Peyer's patch (tissue), 4 donors: ENCODE measurements at regions not wholly inside any gene's neighbourhood (a gene's known extent, or its start where the extent isn't known, plus 50 kb on each side); places are given as distances from the start of the nearest gene placed in this dataset.

Experiments
- DNase-seq, 3 donors: peaks; one replicate each; pipeline ENCODE4 v3.0.0-alpha.2; 2017 to 2019
- H3K27ac ChIP-seq, 4 donors: fragments of 200-600 bp; sonication (generic); one replicate each; pipeline ENCODE4 v1.5.1; 2016 to 2019
- H3K27me3 ChIP-seq, 2 donors: fragments of 200-600 bp; sonication (generic); one replicate each; pipeline ENCODE4 v1.5.1; 2019
- H3K36me3 ChIP-seq, 3 donors: fragments of 200-600 bp; sonication (generic); one replicate each; pipeline ENCODE4 v1.5.1; 2016 to 2019
- H3K4me1 ChIP-seq, 4 donors: fragments of 200-600 bp; sonication (generic); one replicate each; pipeline ENCODE4 v1.5.1; 2016 to 2019
- H3K4me3 ChIP-seq, 4 donors: fragments of 200-600 bp; sonication (generic); 1 replicate in 3 of 4; 2 replicates in 1 of 4; pipeline ENCODE4 v1.5.1; 2016 to 2019; ENCODE audit warnings: mild to moderate bottlenecking in 1 of 4
- H3K9me3 ChIP-seq, 4 donors: fragments of 200-600 bp; sonication (generic); one replicate each; pipeline ENCODE4 v1.5.1; 2016 to 2019; ENCODE audit warnings: mild to moderate bottlenecking in 1 of 4
- POLR2A ChIP-seq, 2 donors: fragments of 450-650 bp; IDR thresholded peaks; one replicate each; pipeline ENCODE4 v1.5.1; 2017; ENCODE audit warnings: antibody characterized with exemption in 2 of 2, mild to moderate bottlenecking in 2 of 2, moderate library complexity in 2 of 2
- TF ChIP-seq, protein P1 (sequence below), 6 experiments: fragments of 450-650 bp in 4 of 6; fragments of 200-600 bp in 2 of 6; sonication (generic) in 1 of 6; IDR thresholded peaks; one replicate each; pipeline ENCODE4 v1.5.1; 2017 to 2019; ENCODE audit warnings: antibody characterized with exemption in 6 of 6, mild to moderate bottlenecking in 3 of 6, moderate library complexity in 1 of 6

DNA sequence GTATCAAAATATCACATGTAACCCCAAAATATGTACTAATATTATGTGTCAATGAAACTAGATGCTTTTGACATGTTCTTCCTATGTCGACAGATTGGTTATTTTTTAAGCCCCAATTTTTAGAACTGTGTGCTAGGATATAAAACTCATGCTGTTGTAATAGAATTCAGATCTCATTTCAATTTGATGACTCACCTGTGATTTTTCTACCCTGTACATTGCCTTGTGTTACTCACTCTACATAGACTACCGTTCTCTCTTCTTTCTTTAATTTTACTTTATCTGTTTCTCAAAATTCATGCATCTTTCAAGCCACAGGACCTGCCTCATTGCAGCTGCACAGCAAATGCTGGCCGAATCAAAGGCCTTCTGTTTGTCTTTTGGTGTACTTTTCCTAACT is 284.5 kb downstream of the MAT2B start:
- no peak for DNase-seq
- Histone ChIP-seq H3K27ac (no peak overlapping the region), H3K4me3 (no peak overlapping the region), H3K27me3 (no peaks in the 10 kb centered on the region), H3K36me3 (no peaks in the 10 kb centered on the region), H3K4me1 (no peaks in the 10 kb centered on the region), H3K9me3 (no peaks in the 10 kb centered on the region)
- TF ChIP-seq, protein P1, sequence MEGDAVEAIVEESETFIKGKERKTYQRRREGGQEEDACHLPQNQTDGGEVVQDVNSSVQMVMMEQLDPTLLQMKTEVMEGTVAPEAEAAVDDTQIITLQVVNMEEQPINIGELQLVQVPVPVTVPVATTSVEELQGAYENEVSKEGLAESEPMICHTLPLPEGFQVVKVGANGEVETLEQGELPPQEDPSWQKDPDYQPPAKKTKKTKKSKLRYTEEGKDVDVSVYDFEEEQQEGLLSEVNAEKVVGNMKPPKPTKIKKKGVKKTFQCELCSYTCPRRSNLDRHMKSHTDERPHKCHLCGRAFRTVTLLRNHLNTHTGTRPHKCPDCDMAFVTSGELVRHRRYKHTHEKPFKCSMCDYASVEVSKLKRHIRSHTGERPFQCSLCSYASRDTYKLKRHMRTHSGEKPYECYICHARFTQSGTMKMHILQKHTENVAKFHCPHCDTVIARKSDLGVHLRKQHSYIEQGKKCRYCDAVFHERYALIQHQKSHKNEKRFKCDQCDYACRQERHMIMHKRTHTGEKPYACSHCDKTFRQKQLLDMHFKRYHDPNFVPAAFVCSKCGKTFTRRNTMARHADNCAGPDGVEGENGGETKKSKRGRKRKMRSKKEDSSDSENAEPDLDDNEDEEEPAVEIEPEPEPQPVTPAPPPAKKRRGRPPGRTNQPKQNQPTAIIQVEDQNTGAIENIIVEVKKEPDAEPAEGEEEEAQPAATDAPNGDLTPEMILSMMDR (IDR thresholded peaks at IDR 0.05): no peak
- no peak for TF ChIP-seq POLR2A (IDR thresholded peaks at IDR 0.05)

DNA sequence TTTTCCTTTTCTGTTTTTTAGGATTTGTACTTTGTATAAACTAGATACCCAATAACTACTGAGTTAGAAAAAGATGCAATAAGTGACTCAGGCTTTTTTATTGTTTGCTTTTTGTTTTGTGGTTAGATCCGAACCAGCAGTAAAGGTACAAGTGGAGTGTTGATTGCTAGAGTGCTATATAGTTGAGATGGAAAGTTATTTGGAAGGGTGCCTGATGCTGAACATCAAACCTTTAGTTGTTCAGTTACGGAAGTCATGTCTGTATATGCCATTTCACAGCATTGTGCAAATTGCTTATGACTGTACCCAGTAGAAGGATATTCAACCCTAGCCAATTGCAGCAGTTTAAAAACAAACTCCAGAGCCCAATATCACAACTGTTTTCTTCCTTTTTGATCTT is 285.1 kb downstream of the MAT2B start:
- Histone ChIP-seq H3K27me3 (no peaks in the 10 kb centered on the region), H3K4me3 (no peak overlapping the region), H3K9me3 (no peaks in the 10 kb centered on the region), H3K4me1 (no peaks in the 10 kb centered on the region), H3K36me3 (no peaks in the 10 kb centered on the region), H3K27ac (no peak overlapping the region)
- TF ChIP-seq POLR2A (IDR thresholded peaks at IDR 0.05): no peak
- TF ChIP-seq, protein P1 (IDR thresholded peaks at IDR 0.05): no peak
- DNase-seq: no peak

DNA sequence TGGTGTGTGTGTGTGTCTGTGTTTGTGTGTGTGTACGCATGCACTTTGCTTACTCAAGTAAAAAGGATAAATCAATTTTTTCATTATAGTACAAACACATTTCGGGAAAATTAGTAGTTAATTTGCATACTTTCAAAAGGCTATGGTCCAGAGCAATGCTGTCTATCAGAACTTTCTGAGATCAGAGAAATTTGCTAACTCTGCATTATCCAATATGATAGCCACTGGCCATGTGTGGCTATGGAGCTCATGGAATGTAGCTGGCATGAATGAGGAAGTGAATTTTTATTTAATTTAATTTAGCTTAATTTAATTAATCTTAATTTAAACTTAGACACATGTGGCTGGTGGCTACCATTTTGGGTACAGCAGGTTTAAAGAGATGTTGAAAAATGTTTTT is 289.6 kb downstream of the MAT2B start:
- no peaks in the 10 kb centered on the region for H3K36me3 ChIP-seq
- no peaks in the 10 kb centered on the region for H3K9me3 ChIP-seq
- no peaks in the 10 kb centered on the region for H3K4me1 ChIP-seq
- H3K4me3 ChIP-seq: no peak overlapping the region
- no peak for DNase-seq
- no peak overlapping the region for H3K27ac ChIP-seq
- no peaks in the 10 kb centered on the region for H3K27me3 ChIP-seq
- no peak for TF ChIP-seq POLR2A (IDR thresholded peaks at IDR 0.05)
- TF ChIP-seq, protein P1 (IDR thresholded peaks at IDR 0.05): no peak

DNA sequence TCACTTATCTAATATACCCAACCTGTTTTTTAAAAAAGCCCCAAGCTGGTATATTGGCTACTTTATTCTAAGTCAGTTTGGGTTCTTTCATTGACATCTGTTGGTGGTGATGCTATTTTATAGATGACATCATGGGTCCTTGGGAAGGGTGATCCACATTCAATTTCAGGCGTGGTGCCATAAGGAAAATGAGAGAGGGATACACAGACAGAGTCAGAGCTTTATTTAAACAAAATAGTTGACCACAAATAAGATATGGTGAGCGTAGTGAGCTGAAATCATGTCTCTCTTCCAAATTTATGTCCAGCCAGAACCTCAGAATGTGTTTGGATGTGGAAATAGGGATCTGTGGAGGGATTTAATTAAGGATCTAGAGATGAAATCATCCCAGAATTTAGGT is 302.4 kb downstream of the MAT2B start:
- DNase-seq: no peak
- H3K4me3 ChIP-seq: no peak overlapping the region
- H3K4me1 ChIP-seq: no peaks in the 10 kb centered on the region
- no peak for TF ChIP-seq POLR2A (IDR thresholded peaks at IDR 0.05)
- TF ChIP-seq, protein P1 (IDR thresholded peaks at IDR 0.05): no peak
- H3K36me3 ChIP-seq: no peaks in the 10 kb centered on the region
- no peaks in the 10 kb centered on the region for H3K9me3 ChIP-seq
- H3K27me3 ChIP-seq: no peaks in the 10 kb centered on the region
- H3K27ac ChIP-seq: no peak overlapping the region

DNA sequence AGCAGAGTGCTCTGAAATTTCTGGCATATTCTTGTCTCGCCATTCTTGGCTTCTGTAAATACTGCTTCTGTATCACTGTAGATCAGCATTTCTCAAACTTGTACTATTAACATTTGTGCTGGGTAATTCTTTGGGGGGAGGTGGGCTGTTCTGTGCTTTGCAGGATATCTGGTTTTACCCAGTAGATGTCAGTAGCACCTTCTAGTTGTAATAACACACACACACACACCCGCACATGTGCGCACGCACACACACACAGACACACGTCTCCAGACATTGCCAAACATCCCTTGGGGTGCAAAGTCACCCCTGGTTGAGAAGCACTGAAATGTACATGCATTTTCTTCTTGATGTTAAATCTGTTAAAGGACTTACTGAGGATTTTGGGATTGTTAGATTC is 304.1 kb downstream of the MAT2B start:
- no peak for TF ChIP-seq POLR2A (IDR thresholded peaks at IDR 0.05)
- TF ChIP-seq, protein P1 (IDR thresholded peaks at IDR 0.05): no peak
- Histone ChIP-seq H3K27me3 (no peaks in the 10 kb centered on the region), H3K27ac (no peak overlapping the region), H3K9me3 (no peaks in the 10 kb centered on the region), H3K4me3 (no peak overlapping the region), H3K4me1 (peaks cover 0 to 7% (median 0%) of the 10 kb centered on the region in 4 donors), H3K36me3 (no peaks in the 10 kb centered on the region)
- DNase-seq: no peak

DNA sequence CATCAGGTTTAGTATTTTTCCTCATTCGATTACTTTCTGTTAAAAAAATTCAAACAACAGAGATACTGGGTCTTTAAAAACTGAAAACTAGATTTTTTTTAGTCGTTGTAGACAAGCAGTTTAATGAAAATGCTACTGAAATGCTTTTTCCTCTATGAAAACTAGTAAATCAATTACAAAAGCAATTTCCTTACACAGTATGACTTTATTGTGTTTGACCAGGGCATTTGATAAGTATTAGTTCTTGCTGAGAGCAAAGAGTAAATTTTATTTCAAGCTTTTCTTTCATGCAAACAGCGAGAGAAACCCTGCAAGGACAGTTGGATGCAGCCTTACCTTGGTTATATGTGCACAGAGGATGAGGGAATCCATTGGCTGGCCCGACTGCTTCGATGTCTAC is 308.5 kb downstream of the MAT2B start:
- Histone ChIP-seq H3K9me3 (no peaks in the 10 kb centered on the region), H3K36me3 (no peaks in the 10 kb centered on the region), H3K27me3 (no peaks in the 10 kb centered on the region), H3K27ac (no peak overlapping the region), H3K4me1 (peaks cover 0 to 7% (median 0%) of the 10 kb centered on the region in 4 donors), H3K4me3 (no peak overlapping the region)
- TF ChIP-seq, protein P1 (IDR thresholded peaks at IDR 0.05): no peak
- TF ChIP-seq POLR2A (IDR thresholded peaks at IDR 0.05): no peak
- DNase-seq: no peak
